ENCODE measurements at regions not wholly inside any gene's neighbourhood (a gene's known extent, or its start where the extent isn't known, plus 50 kb on each side); places are given as distances from the start of the nearest gene placed in this dataset.
"Not testable (repeated sequence)": the region's sequence is repeated elsewhere in the genome, so short reads cannot be mapped to it uniquely, and the experiment has no call there.

DNA sequence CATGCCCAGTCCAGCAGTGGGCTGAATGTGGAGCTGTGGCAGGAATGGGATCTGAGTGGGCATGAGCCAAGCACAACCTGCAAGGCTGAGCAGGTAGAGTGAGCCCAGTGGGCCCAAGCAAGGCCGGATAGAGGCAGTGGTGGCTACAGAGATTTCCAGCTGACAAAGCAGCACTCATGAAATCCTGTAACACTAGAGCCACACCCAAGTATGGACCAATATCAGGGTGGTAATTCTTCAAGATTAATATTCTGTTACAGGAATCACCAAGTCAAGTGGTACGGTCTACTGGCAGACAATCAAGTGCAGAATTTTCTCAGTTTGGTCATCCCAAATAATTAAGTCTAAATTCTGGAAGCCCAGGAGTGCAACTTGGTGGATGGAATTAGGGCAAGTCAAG, 132.4 kb upstream of the ENPEP start:
- DNase-seq (ENCODE audit: insufficient read length, low spot score) (no peak), FAIRE-seq (no peak)
- no peak for TF ChIP-seq POLR2AphosphoS5 (IDR thresholded peaks at IDR 0.05; ENCODE audit: low read depth, low read length)

- FAIRE-seq; DNase-seq (ENCODE audit: insufficient read length, low spot score): not testable (repeated sequence)
Measured at GRCh38 chr4:110341118-110341517, 134.8 kb upstream of the ENPEP start.

- DNase-seq (ENCODE audit: insufficient read length, low spot score) = no peak
- TF ChIP-seq SPI1 (IDR thresholded peaks at IDR 0.05; ENCODE audit: low read depth, low read length) (no peak), POLR2A (IDR thresholded peaks at IDR 0.05; ENCODE audit: low read depth, low read length) (no peak), PAX5 (IDR thresholded peaks at IDR 0.05; ENCODE audit: insufficient read depth, low read length, severe bottlenecking) (no peak), TAF1 (IDR thresholded peaks at IDR 0.05; ENCODE audit: low read depth, low read length) (no peak), POLR2AphosphoS5 (IDR thresholded peaks at IDR 0.05; ENCODE audit: low read depth, low read length) (no peak), POU2F2 (IDR thresholded peaks at IDR 0.05; ENCODE audit: low read depth, low read length) (no peak)
- no peak for FAIRE-seq
Measured at GRCh38 chr4:110335399-110335798, 137.0 kb upstream of the ELOVL6 start.

GRCh38 chr4:110332483-110332882, 134.1 kb upstream of the ELOVL6 start:
- DNase-seq (ENCODE audit: insufficient read length, low spot score) (no peak), FAIRE-seq (no peak)
- TF ChIP-seq PAX5 (IDR thresholded peaks at IDR 0.05; ENCODE audit: insufficient read depth, low read length, severe bottlenecking) (no peak), SPI1 (IDR thresholded peaks at IDR 0.05; ENCODE audit: low read depth, low read length) (no peak), POLR2AphosphoS5 (IDR thresholded peaks at IDR 0.05; ENCODE audit: low read depth, low read length) (no peak), POLR2A (IDR thresholded peaks at IDR 0.05; ENCODE audit: low read depth, low read length) (no peak), POU2F2 (IDR thresholded peaks at IDR 0.05; ENCODE audit: low read depth, low read length) (no peak), TAF1 (IDR thresholded peaks at IDR 0.05; ENCODE audit: low read depth, low read length) (no peak)

- not testable (repeated sequence) for DNase-seq (ENCODE audit: insufficient read length, low spot score); FAIRE-seq
Measured at GRCh38 chr4:110326426-110326825, 128.0 kb upstream of the ELOVL6 start.

DNA sequence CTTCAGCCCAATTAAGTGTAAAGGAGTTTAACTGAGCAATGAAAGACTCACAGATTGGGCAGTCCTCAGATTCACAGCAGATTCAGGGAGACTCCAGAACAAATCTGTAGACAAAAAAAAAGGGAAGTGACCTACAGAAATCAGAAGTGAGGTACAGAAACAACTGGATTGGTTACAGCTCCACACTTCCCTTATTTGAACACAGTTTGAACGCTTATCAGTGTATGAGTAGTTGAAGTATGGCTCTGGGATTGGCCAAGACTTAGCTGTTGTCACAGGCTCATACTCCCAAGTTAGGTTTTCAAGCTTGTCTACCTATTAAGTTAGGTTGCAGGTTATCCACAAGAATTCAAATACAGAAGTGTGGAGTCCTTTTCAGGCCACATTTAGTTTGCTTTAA, 112.4 kb upstream of the ELOVL6 start:
- DNase-seq (ENCODE audit: insufficient read length, low spot score) (no peak), FAIRE-seq (no peak)
- TF ChIP-seq SPI1 (IDR thresholded peaks at IDR 0.05; ENCODE audit: low read depth, low read length) (peak; percentile 95), POU2F2 (IDR thresholded peaks at IDR 0.05; ENCODE audit: low read depth, low read length) (no peak), POLR2A (IDR thresholded peaks at IDR 0.05; ENCODE audit: low read depth, low read length) (no peak), PAX5 (IDR thresholded peaks at IDR 0.05; ENCODE audit: insufficient read depth, low read length, severe bottlenecking) (no peak), TAF1 (IDR thresholded peaks at IDR 0.05; ENCODE audit: low read depth, low read length) (no peak), POLR2AphosphoS5 (IDR thresholded peaks at IDR 0.05; ENCODE audit: low read depth, low read length) (no peak)

DNA sequence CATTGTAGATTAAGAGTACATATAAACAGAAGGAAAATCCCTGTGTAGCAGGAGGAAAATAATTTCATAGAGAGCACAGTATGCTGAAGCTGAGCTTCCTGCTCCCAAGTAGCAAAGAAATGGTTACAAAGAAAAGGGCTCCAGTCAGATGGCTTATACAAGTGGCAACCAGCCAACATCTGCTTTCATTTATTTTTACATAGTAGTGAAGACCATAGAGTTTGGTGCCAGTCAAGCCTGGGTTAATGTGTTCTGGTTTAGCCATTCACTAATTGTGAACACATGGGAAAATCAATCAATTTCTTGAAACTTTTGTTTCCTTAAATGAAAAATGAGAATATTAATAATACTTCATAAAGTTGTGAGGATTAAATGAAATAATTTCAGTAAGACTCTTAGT, 111.3 kb upstream of the ELOVL6 start:
- TF ChIP-seq POLR2AphosphoS5 (IDR thresholded peaks at IDR 0.05; ENCODE audit: low read depth, low read length) (no peak), SPI1 (IDR thresholded peaks at IDR 0.05; ENCODE audit: low read depth, low read length) (no peak), POU2F2 (IDR thresholded peaks at IDR 0.05; ENCODE audit: low read depth, low read length) (no peak), PAX5 (IDR thresholded peaks at IDR 0.05; ENCODE audit: insufficient read depth, low read length, severe bottlenecking) (no peak), TAF1 (IDR thresholded peaks at IDR 0.05; ENCODE audit: low read depth, low read length) (no peak), POLR2A (IDR thresholded peaks at IDR 0.05; ENCODE audit: low read depth, low read length) (no peak)
- DNase-seq (ENCODE audit: insufficient read length, low spot score) (no peak), FAIRE-seq (no peak)

DNA sequence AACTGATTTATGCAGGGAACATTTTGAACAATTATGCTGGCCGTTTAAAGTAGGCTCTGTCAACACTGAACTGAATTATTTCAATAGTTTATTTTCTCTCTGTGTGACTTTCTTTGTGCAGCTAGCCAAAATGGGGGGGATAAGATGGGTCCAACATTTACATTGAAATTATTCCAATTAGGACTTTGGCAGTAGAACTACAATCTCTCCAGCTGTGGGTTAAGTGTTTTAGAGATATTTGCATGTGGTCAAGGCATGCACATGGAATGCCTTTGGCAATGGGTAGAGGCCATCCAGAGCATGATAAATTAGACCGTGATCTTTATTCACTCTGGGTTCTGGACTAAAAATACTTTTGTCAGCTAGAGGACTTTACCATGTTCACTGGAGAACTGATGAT, 107.9 kb upstream of the ELOVL6 start:
- no peak for FAIRE-seq
- DNase-seq (ENCODE audit: insufficient read length, low spot score) = no peak
- no peak for TF ChIP-seq POU2F2 (IDR thresholded peaks at IDR 0.05; ENCODE audit: low read depth, low read length)
- no peak for TF ChIP-seq POLR2A (IDR thresholded peaks at IDR 0.05; ENCODE audit: low read depth, low read length)
- TF ChIP-seq SPI1 (IDR thresholded peaks at IDR 0.05; ENCODE audit: low read depth, low read length) = no peak
- no peak for TF ChIP-seq PAX5 (IDR thresholded peaks at IDR 0.05; ENCODE audit: insufficient read depth, low read length, severe bottlenecking)
- no peak for TF ChIP-seq POLR2AphosphoS5 (IDR thresholded peaks at IDR 0.05; ENCODE audit: low read depth, low read length)
- TF ChIP-seq TAF1 (IDR thresholded peaks at IDR 0.05; ENCODE audit: low read depth, low read length) = no peak

GRCh38 chr4:110305455-110305854, 107.0 kb upstream of the ELOVL6 start:
- TF ChIP-seq SPI1 (IDR thresholded peaks at IDR 0.05; ENCODE audit: low read depth, low read length) = no peak
- no peak for TF ChIP-seq PAX5 (IDR thresholded peaks at IDR 0.05; ENCODE audit: insufficient read depth, low read length, severe bottlenecking)
- TF ChIP-seq POLR2AphosphoS5 (IDR thresholded peaks at IDR 0.05; ENCODE audit: low read depth, low read length) = no peak
- TF ChIP-seq TAF1 (IDR thresholded peaks at IDR 0.05; ENCODE audit: low read depth, low read length) = no peak
- no peak for TF ChIP-seq POU2F2 (IDR thresholded peaks at IDR 0.05; ENCODE audit: low read depth, low read length)
- no peak for TF ChIP-seq POLR2A (IDR thresholded peaks at IDR 0.05; ENCODE audit: low read depth, low read length)
- FAIRE-seq = no peak

DNA sequence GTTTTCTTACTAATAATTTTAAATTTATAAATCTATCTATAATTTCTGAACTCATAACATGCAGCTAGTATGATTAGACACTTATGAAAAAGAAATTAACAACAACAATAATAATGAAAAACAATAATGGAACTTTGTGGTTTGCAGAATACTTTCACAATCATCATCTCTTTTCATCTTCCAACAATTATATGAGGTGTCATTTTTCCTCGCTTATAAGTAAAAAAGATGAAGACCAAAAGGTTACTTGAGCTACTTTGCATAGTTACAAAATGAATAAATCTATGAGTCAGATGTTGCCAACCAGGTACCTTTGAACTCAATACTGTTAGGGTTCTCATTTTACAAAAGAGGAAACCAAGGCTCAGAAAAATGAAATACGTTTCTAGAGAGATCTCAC, 98.5 kb upstream of the ELOVL6 start:
- FAIRE-seq = peak; percentile 55
- TF ChIP-seq POLR2AphosphoS5 (IDR thresholded peaks at IDR 0.05; ENCODE audit: low read depth, low read length) (no peak), TAF1 (IDR thresholded peaks at IDR 0.05; ENCODE audit: low read depth, low read length) (no peak), SPI1 (IDR thresholded peaks at IDR 0.05; ENCODE audit: low read depth, low read length) (peak; percentile 46)
- DNase-seq (ENCODE audit: insufficient read length, low spot score) = no peak

More at GRCh38 chr4:110305455-110305854, 107.0 kb upstream of the ELOVL6 start:
- DNase-seq (ENCODE audit: insufficient read length, low spot score) = no peak

DNA sequence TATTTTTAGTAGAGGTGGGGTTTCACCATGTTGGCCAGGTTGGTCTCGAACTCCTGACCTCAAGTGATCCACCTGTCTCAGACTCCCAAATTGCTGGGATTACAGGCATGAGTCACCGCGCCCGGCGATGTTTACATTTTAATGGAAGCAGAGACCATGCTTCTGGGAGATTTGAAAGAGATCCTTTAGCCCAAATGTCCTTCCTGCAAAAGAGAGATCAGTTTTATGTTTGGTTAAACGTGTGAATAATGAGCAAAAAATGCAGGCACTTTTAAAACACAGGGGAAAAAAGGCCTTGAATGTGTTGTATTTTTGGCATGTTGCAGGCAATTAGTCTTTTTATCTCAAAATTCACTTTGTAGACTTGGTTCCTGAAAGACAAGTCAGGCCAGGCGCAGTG, 95.8 kb upstream of the ELOVL6 start:
- TF ChIP-seq POU2F2 (IDR thresholded peaks at IDR 0.05; ENCODE audit: low read depth, low read length) (no peak), TAF1 (IDR thresholded peaks at IDR 0.05; ENCODE audit: low read depth, low read length) (no peak), PAX5 (IDR thresholded peaks at IDR 0.05; ENCODE audit: insufficient read depth, low read length, severe bottlenecking) (no peak)
- no peak for FAIRE-seq

More for the DNA sequence above, 95.8 kb upstream of the ELOVL6 start:
- DNase-seq (ENCODE audit: insufficient read length, low spot score) = no peak
